Neural cell (in vitro differentiated cells): ENCODE measurements at regions not wholly inside any gene's neighbourhood (a gene's known extent, or its start where the extent isn't known, plus 50 kb on each side); places are given as distances from the start of the nearest gene placed in this dataset.

ENCODE experiments used
- H2AFZ ChIP-seq: fragments of 200-600, 300-800 bp; sonication (generic), shearing (Covaris generic); 2 replicates; pipeline ENCODE4 v1.6.0; 2014; ENCODE audit warnings: low read depth, mild to moderate bottlenecking, antibody characterized with exemption, low read length, moderate library complexity
- H3F3A ChIP-seq: fragments of 200-600 bp; shearing (Covaris generic); 2 replicates; pipeline ENCODE4 v1.6.1; 2016; ENCODE audit warnings: mild to moderate bottlenecking, moderate library complexity, mixed read lengths, antibody characterized with exemption, low read length; ENCODE audit not compliant: insufficient read depth, poor library complexity, severe bottlenecking
- H3K27ac ChIP-seq: fragments of 200-600, 300-800 bp; sonication (generic), shearing (Covaris generic); 2 replicates; pipeline ENCODE4 v1.5.1; 2014; ENCODE audit warnings: mild to moderate bottlenecking, low read length, moderate library complexity
- H3K27me3 ChIP-seq: fragments of 300-800, 200-600 bp; sonication (generic), shearing (Covaris generic); 2 replicates; pipeline ENCODE4 v1.6.0; 2014; ENCODE audit warnings: mild to moderate bottlenecking, low read depth, low read length, moderate library complexity; ENCODE audit not compliant: insufficient read depth
- H3K36me3 ChIP-seq: fragments of 300-800, 200-600 bp; sonication (generic), shearing (Covaris generic); 2 replicates; pipeline ENCODE4 v1.5.1; 2014; ENCODE audit warnings: mild to moderate bottlenecking, antibody characterized with exemption, low read length, moderate library complexity; ENCODE audit not compliant: insufficient read depth
- H3K4me2 ChIP-seq: fragments of 300-800, 200-600 bp; sonication (generic), shearing (Covaris generic); 2 replicates; pipeline ENCODE4 v1.6.0; 2014; ENCODE audit warnings: mild to moderate bottlenecking, low read length
- H3K4me3 ChIP-seq: fragments of 300-800, 200-600 bp; sonication (generic), shearing (Covaris generic); 2 replicates; pipeline ENCODE4 v1.5.1; 2014; ENCODE audit warnings: mild to moderate bottlenecking, low read length, moderate library complexity
- H3K79me2 ChIP-seq: fragments of 200-600 bp; shearing (Covaris generic); replicated peaks from 2 replicates; pipeline ENCODE4 v1.6.0; 2014; ENCODE audit warnings: mild to moderate bottlenecking, low read length, moderate library complexity; ENCODE audit not compliant: insufficient read depth
- H3K9ac ChIP-seq: fragments of 300-800, 200-600 bp; sonication (generic), shearing (Covaris generic); 2 replicates; pipeline ENCODE4 v1.6.1; 2016; ENCODE audit warnings: mild to moderate bottlenecking, low read length, mixed read lengths
- H3K9me2 ChIP-seq: fragments of 200-600 bp; shearing (Covaris generic); 2 replicates; pipeline ENCODE4 v1.6.1; 2016; ENCODE audit warnings: mild to moderate bottlenecking, low read length, mixed read lengths; ENCODE audit not compliant: insufficient read depth
- H3K9me3 ChIP-seq: fragments of 200-600, 300-800 bp; sonication (generic), shearing (Covaris generic); 2 replicates; pipeline ENCODE4 v1.6.1; 2016; ENCODE audit warnings: mild to moderate bottlenecking, mixed run types, low read length, moderate library complexity, mixed read lengths
- H4K20me1 ChIP-seq: fragments of 200-600 bp; shearing (Covaris generic); 2 replicates; pipeline ENCODE4 v1.6.1; 2016; ENCODE audit warnings: mild to moderate bottlenecking, mixed run types; ENCODE audit not compliant: insufficient read depth
- CTCF ChIP-seq: fragments of 450-650 bp; IDR thresholded peaks from 2 replicates; pipeline ENCODE4 v1.5.1; 2014; ENCODE audit warnings: antibody characterized with exemption, mild to moderate bottlenecking, moderate library complexity; ENCODE audit not compliant: poor library complexity, severe bottlenecking
- EP300 ChIP-seq: fragments of 450-650 bp; conservative IDR thresholded peaks from 2 replicates; pipeline ENCODE4 v1.6.1; 2014; ENCODE audit warnings: antibody characterized with exemption, mild to moderate bottlenecking, moderate library complexity; ENCODE audit not compliant: poor library complexity, severe bottlenecking
- EZH2 ChIP-seq: fragments of 200-600, 300-800 bp; shearing (Covaris generic), sonication (generic); IDR thresholded peaks from 2 replicates; pipeline ENCODE4 v1.6.1; 2014; ENCODE audit warnings: antibody characterized with exemption, low read length, borderline replicate concordance, mild to moderate bottlenecking; ENCODE audit not compliant: insufficient read depth, poor library complexity, severe bottlenecking
- MXI1 ChIP-seq: fragments of 450-650 bp; conservative IDR thresholded peaks from 2 replicates; pipeline ENCODE4 v1.6.1; 2014; ENCODE audit warnings: antibody characterized with exemption, mild to moderate bottlenecking; ENCODE audit not compliant: poor library complexity, severe bottlenecking
- POLR2AphosphoS5 ChIP-seq: IDR thresholded peaks from 2 replicates; pipeline ENCODE4 v1.6.1; 2012
- RAD21 ChIP-seq: fragments of 450-650 bp; conservative IDR thresholded peaks from 2 replicates; pipeline ENCODE4 v1.6.1; 2014; ENCODE audit warnings: antibody characterized with exemption, mild to moderate bottlenecking, moderate library complexity
- REST ChIP-seq: IDR thresholded peaks from 2 replicates; pipeline ENCODE4 v1.6.1; 2012; ENCODE audit warnings: borderline replicate concordance
- SMC3 ChIP-seq: fragments of 450-650 bp; conservative IDR thresholded peaks from 2 replicates; pipeline ENCODE4 v1.6.1; 2014; ENCODE audit warnings: antibody characterized with exemption, mild to moderate bottlenecking, moderate library complexity; ENCODE audit not compliant: poor library complexity
- TAF1 ChIP-seq: IDR thresholded peaks from 2 replicates; pipeline ENCODE4 v1.6.1; 2012; ENCODE audit warnings: low read depth

- Histone ChIP-seq H3K4me2 (no peak overlapping the region), H3K27me3 (no peaks in the 10 kb centered on the region), H4K20me1 (no peaks in the 10 kb centered on the region), H3K36me3 (no peaks in the 10 kb centered on the region), H2AFZ (no peak overlapping the region), H3K79me2 (no peaks in the 10 kb centered on the region), H3K9ac (no peak overlapping the region), H3F3A (no peaks in the 10 kb centered on the region), H3K9me3 (peaks cover 3% of the 10 kb centered on the region), H3K27ac (no peak overlapping the region), H3K9me2 (no peaks in the 10 kb centered on the region), H3K4me3 (no peak overlapping the region)
- TF ChIP-seq MXI1 (no peak), REST (no peak), TAF1 (no peak), EZH2 (no peak), EP300 (no peak), SMC3 (no peak), RAD21 (no peak), POLR2AphosphoS5 (no peak), CTCF (no peak)
Observed at GRCh38 chr1:55751776-55752175, 536.6 kb upstream of the USP24 start.

GRCh38 chr1:55750628-55750995 lies 535.4 kb upstream of the USP24 start:
- Histone ChIP-seq H3K9me2 (no peaks in the 10 kb centered on the region), H3K4me3 (no peak overlapping the region), H3F3A (no peaks in the 10 kb centered on the region), H2AFZ (no peak overlapping the region), H3K79me2 (no peaks in the 10 kb centered on the region), H4K20me1 (no peaks in the 10 kb centered on the region), H3K9me3 (no peaks in the 10 kb centered on the region), H3K9ac (no peak overlapping the region), H3K36me3 (no peaks in the 10 kb centered on the region), H3K27me3 (no peaks in the 10 kb centered on the region), H3K4me2 (no peak overlapping the region), H3K27ac (no peak overlapping the region)
- TF ChIP-seq RAD21 (no peak), EP300 (no peak), SMC3 (no peak), REST (no peak), CTCF (no peak), EZH2 (no peak), POLR2AphosphoS5 (no peak), MXI1 (no peak), TAF1 (no peak)
